ENCODE measurements at regions not wholly inside any gene's neighbourhood (a gene's known extent, or its start where the extent isn't known, plus 50 kb on each side); places are given as distances from the start of the nearest gene placed in this dataset.
"Not testable (repeated sequence)": the region's sequence is repeated elsewhere in the genome, so short reads cannot be mapped to it uniquely, and the experiment has no call there.

- H2AFZ ChIP-seq (ENCODE audit: insufficient read depth, low read depth, low read length, poor library complexity, severe bottlenecking), result no peak overlapping the region
- H3K9ac ChIP-seq (ENCODE audit: insufficient read depth, low read length, poor library complexity, severe bottlenecking), result no peak overlapping the region
- no peak overlapping the region for H3K4me2 ChIP-seq (replicated peaks; ENCODE audit: extremely low read depth, low read length, poor library complexity, severe bottlenecking)
- Mint-ChIP-seq H3K4me1 (no peaks in the 10 kb centered on the region), H3K27me3 (ENCODE audit: low read depth in 3 of 3) (peaks cover 0 to 2% (median 0%) of the 10 kb centered on the region in 3 donors), H3K27ac (no peak overlapping the region), H3K4me3 (no peak overlapping the region), H3K36me3 (no peaks in the 10 kb centered on the region), H3K9me3 (peaks cover 0 to 4% (median 2%) of the 10 kb centered on the region in 7 donors)
- no peak overlapping the region for H3K4me3 ChIP-seq (replicated peaks in 1 of 3; ENCODE audit: low read depth in 2 of 3, low read length in 3 of 3)
- no peaks in the 10 kb centered on the region for H3K27me3 ChIP-seq (ENCODE audit: control insufficient read depth in 2 of 2, insufficient read depth in 2 of 2, low read length in 2 of 2)
- no peak for DNase-seq
- H3K9me3 ChIP-seq (replicated peaks in 1 of 2; ENCODE audit: control insufficient read depth in 1 of 2, insufficient read depth in 1 of 2, low read length in 2 of 2), result peaks cover 0 to 8% of the 10 kb centered on the region in 2 donors
- 86% methylated on average over 1 of the region's 4 CpGs for WGBS (ENCODE audit: insufficient coverage)
- TF ChIP-seq CTCF (IDR thresholded peaks at IDR 0.05), result no peak
- H3K4me1 ChIP-seq (ENCODE audit: control insufficient read depth in 1 of 2, insufficient read depth in 2 of 2, low read length in 2 of 2), result no peaks in the 10 kb centered on the region
- no peak overlapping the region for H3K27ac ChIP-seq (ENCODE audit: low read depth in 1 of 2, low read length in 2 of 2)
- no peaks in the 10 kb centered on the region for H3K36me3 ChIP-seq (replicated peaks in 1 of 2; ENCODE audit: control insufficient read depth in 1 of 2, insufficient read depth in 2 of 2, low read length in 2 of 2)
- no peaks in the 10 kb centered on the region for H3K79me2 ChIP-seq (ENCODE audit: insufficient read depth, low read length)
- H4K20me1 ChIP-seq (ENCODE audit: insufficient read depth, low read length), result no peaks in the 10 kb centered on the region
- intact Hi-C loops (cut with micrococcal nuclease), result no loop called here
Measured at GRCh38 chr3:40939741-40940130, 259.6 kb upstream of the CTNNB1 start.

- no peaks in the 10 kb centered on the region for H3K36me3 ChIP-seq (replicated peaks in 1 of 2; ENCODE audit: control insufficient read depth in 1 of 2, insufficient read depth in 2 of 2, low read length in 2 of 2)
- no peak overlapping the region for H3K9ac ChIP-seq (ENCODE audit: insufficient read depth, low read length, poor library complexity, severe bottlenecking)
- no peaks in the 10 kb centered on the region for H3K27me3 ChIP-seq (ENCODE audit: control insufficient read depth in 2 of 2, insufficient read depth in 2 of 2, low read length in 2 of 2)
- WGBS (ENCODE audit: insufficient coverage), result no CpG with 5 or more reads among the region's 2 CpGs
- no peak overlapping the region for H3K27ac Mint-ChIP-seq
- no peak overlapping the region for H3K4me3 ChIP-seq (replicated peaks in 1 of 3; ENCODE audit: low read depth in 2 of 3, low read length in 3 of 3)
- peaks cover 0 to 8% of the 10 kb centered on the region in 2 donors for H3K9me3 ChIP-seq (replicated peaks in 1 of 2; ENCODE audit: control insufficient read depth in 1 of 2, insufficient read depth in 1 of 2, low read length in 2 of 2)
- no peaks in the 10 kb centered on the region for H4K20me1 ChIP-seq (ENCODE audit: insufficient read depth, low read length)
- peaks cover 0 to 2% (median 0%) of the 10 kb centered on the region in 3 donors for H3K27me3 Mint-ChIP-seq (ENCODE audit: low read depth in 3 of 3)
- TF ChIP-seq CTCF (IDR thresholded peaks at IDR 0.05), result no peak
- no peaks in the 10 kb centered on the region for H3K79me2 ChIP-seq (ENCODE audit: insufficient read depth, low read length)
- H3K9me3 Mint-ChIP-seq, result peaks cover 0 to 4% (median 2%) of the 10 kb centered on the region in 7 donors
- no peaks in the 10 kb centered on the region for H3K4me1 ChIP-seq (ENCODE audit: control insufficient read depth in 1 of 2, insufficient read depth in 2 of 2, low read length in 2 of 2)
- H3K4me2 ChIP-seq (replicated peaks; ENCODE audit: extremely low read depth, low read length, poor library complexity, severe bottlenecking), result no peak overlapping the region
- no peak overlapping the region for H2AFZ ChIP-seq (ENCODE audit: insufficient read depth, low read depth, low read length, poor library complexity, severe bottlenecking)
- H3K36me3 Mint-ChIP-seq, result no peaks in the 10 kb centered on the region
- H3K4me1 Mint-ChIP-seq, result no peaks in the 10 kb centered on the region
- H3K4me3 Mint-ChIP-seq, result no peak overlapping the region
- DNase-seq, result no peak
- no peak overlapping the region for H3K27ac ChIP-seq (ENCODE audit: low read depth in 1 of 2, low read length in 2 of 2)
- intact Hi-C loops (cut with micrococcal nuclease), result no loop called here
Measured at GRCh38 chr3:40940651-40941050, 258.7 kb upstream of the CTNNB1 start.

- H3K4me2 ChIP-seq (replicated peaks; ENCODE audit: extremely low read depth, low read length, poor library complexity, severe bottlenecking); DNase-seq; H3K9ac ChIP-seq (ENCODE audit: insufficient read depth, low read length, poor library complexity, severe bottlenecking); H3K4me1 Mint-ChIP-seq; H3K36me3 Mint-ChIP-seq; H3K4me1 ChIP-seq (ENCODE audit: control insufficient read depth in 1 of 2, insufficient read depth in 2 of 2, low read length in 2 of 2); H3K4me3 ChIP-seq (replicated peaks in 1 of 3; ENCODE audit: low read depth in 2 of 3, low read length in 3 of 3); intact Hi-C loops (cut with micrococcal nuclease); H3K27me3 Mint-ChIP-seq (ENCODE audit: low read depth in 3 of 3); H4K20me1 ChIP-seq (ENCODE audit: insufficient read depth, low read length); H3K4me3 Mint-ChIP-seq; H3K27me3 ChIP-seq (ENCODE audit: control insufficient read depth in 2 of 2, insufficient read depth in 2 of 2, low read length in 2 of 2); H3K9me3 ChIP-seq (replicated peaks in 1 of 2; ENCODE audit: control insufficient read depth in 1 of 2, insufficient read depth in 1 of 2, low read length in 2 of 2); H3K36me3 ChIP-seq (replicated peaks in 1 of 2; ENCODE audit: control insufficient read depth in 1 of 2, insufficient read depth in 2 of 2, low read length in 2 of 2); H3K27ac Mint-ChIP-seq; H3K27ac ChIP-seq (ENCODE audit: low read depth in 1 of 2, low read length in 2 of 2); H2AFZ ChIP-seq (ENCODE audit: insufficient read depth, low read depth, low read length, poor library complexity, severe bottlenecking); H3K9me3 Mint-ChIP-seq; H3K79me2 ChIP-seq (ENCODE audit: insufficient read depth, low read length): not testable (repeated sequence)
- no CpG with 5 or more reads among the region's 3 CpGs for WGBS (ENCODE audit: insufficient coverage)
Measured at GRCh38 chr3:40947022-40947421, 252.3 kb upstream of the CTNNB1 start.

Measured in CD14-positive monocyte (primary cell).